ENCODE measurements at regions not wholly inside any gene's neighbourhood (a gene's known extent, or its start where the extent isn't known, plus 50 kb on each side); places are given as distances from the start of the nearest gene placed in this dataset.

DNA sequence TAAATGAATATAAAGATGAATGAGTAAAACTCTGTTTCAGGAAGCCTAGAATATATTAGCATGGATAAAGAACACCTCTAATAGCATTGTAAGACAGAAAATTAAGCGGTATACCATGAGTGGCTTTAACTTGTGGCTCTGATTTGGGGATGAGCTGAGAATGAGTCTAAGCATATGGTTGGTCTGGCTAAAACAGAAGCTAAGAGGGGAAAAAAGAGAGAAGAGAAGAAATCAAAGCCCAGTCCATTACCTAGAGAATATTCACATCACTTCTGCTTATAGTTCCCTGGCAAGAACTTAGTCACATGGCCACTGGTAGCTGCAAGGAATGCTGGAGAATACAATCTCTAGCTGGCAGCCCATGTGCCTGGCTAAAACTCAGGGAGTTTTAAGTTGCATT is 414.5 kb downstream of the PRDM5 start:
- TF ChIP-seq, protein P1, sequence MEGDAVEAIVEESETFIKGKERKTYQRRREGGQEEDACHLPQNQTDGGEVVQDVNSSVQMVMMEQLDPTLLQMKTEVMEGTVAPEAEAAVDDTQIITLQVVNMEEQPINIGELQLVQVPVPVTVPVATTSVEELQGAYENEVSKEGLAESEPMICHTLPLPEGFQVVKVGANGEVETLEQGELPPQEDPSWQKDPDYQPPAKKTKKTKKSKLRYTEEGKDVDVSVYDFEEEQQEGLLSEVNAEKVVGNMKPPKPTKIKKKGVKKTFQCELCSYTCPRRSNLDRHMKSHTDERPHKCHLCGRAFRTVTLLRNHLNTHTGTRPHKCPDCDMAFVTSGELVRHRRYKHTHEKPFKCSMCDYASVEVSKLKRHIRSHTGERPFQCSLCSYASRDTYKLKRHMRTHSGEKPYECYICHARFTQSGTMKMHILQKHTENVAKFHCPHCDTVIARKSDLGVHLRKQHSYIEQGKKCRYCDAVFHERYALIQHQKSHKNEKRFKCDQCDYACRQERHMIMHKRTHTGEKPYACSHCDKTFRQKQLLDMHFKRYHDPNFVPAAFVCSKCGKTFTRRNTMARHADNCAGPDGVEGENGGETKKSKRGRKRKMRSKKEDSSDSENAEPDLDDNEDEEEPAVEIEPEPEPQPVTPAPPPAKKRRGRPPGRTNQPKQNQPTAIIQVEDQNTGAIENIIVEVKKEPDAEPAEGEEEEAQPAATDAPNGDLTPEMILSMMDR (IDR thresholded peaks at IDR 0.05; ENCODE audit: insufficient read depth, low read length, poor library complexity, severe bottlenecking): no peak
- Histone ChIP-seq H3K4me3 (ENCODE audit: low read depth, low read length) (no peak overlapping the region), H3K27me3 (ENCODE audit: control insufficient read depth, insufficient read depth, low read length) (no peaks in the 10 kb centered on the region), H3K36me3 (ENCODE audit: control insufficient read depth, insufficient read depth, low read length) (no peaks in the 10 kb centered on the region)
- no peak for DNase-seq (ENCODE audit: low read depth)

DNA sequence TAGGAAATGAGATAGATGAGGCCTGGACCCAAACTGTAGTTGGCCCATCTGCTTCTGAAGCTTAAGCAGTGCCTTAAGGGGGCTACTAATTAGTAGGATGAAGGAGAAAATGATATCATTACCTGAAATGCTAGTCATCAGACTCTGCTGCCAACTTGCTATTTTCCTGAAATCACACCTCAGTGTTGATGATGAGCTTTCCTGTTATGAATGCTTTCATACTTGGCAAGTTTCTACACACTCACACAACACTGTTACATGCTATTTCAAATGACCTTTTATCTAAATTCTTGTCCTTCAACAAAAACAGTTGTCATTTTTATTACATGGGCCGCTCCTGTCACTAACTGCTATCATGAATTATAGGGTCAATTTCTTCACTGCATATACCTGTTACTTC is 416.0 kb downstream of the PRDM5 start:
- Histone ChIP-seq H3K27me3 (ENCODE audit: control insufficient read depth, insufficient read depth, low read length) (no peaks in the 10 kb centered on the region), H3K4me3 (ENCODE audit: low read depth, low read length) (no peak overlapping the region), H3K36me3 (ENCODE audit: control insufficient read depth, insufficient read depth, low read length) (no peaks in the 10 kb centered on the region)
- TF ChIP-seq, protein P1 (IDR thresholded peaks at IDR 0.05; ENCODE audit: insufficient read depth, low read length, poor library complexity, severe bottlenecking): no peak
- no peak for DNase-seq (ENCODE audit: low read depth)

DNA sequence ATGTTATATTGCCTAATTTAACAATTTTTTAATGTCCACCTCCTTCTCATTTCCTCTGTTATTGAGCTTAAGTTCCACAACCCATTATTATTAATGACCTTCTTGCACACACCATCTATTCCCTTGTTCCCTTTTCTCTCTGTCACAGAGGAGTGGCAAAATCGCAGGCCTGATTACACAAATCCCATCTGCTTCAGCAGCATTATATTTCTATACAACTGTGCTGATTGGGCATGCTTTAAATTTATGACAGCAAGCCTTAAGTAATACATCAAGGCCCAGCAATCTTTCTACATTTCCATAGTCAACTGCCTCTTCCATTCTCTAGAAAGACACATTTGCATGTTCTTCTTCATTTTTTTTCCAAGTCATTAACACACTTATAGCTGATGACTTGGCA is 423.8 kb downstream of the PRDM5 start:
- TF ChIP-seq, protein P1 (IDR thresholded peaks at IDR 0.05; ENCODE audit: insufficient read depth, low read length, poor library complexity, severe bottlenecking): no peak
- DNase-seq (ENCODE audit: low read depth): no peak
- Histone ChIP-seq H3K27me3 (ENCODE audit: control insufficient read depth, insufficient read depth, low read length) (no peaks in the 10 kb centered on the region), H3K36me3 (ENCODE audit: control insufficient read depth, insufficient read depth, low read length) (no peaks in the 10 kb centered on the region), H3K4me3 (ENCODE audit: low read depth, low read length) (no peak overlapping the region)

DNA sequence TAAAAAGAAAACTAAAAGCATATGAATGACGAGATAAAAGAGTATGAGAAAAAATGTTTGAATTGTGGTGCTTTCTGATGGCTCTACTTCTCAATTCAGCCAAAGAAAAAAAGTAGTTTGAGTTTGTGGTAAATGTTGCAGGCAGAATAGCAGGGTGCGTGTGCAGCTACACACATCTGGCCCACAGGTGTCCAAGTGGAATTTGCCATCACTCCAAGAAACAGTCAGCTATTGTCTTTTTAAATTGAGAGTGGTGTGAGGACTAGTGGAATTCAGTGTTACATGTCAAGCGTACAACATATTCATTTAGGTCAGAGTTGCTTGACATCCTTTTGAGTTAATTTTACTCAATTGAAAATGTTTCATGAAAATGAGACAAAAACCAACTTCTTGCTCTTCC is 424.8 kb upstream of the MAD2L1 start:
- H3K4me3 ChIP-seq (ENCODE audit: low read depth, low read length): no peak overlapping the region
- H3K27me3 ChIP-seq (ENCODE audit: control insufficient read depth, insufficient read depth, low read length): no peaks in the 10 kb centered on the region
- no peak for DNase-seq (ENCODE audit: low read depth)
- TF ChIP-seq, protein P1 (IDR thresholded peaks at IDR 0.05; ENCODE audit: insufficient read depth, low read length, poor library complexity, severe bottlenecking): no peak
- no peaks in the 10 kb centered on the region for H3K36me3 ChIP-seq (ENCODE audit: control insufficient read depth, insufficient read depth, low read length)

DNA sequence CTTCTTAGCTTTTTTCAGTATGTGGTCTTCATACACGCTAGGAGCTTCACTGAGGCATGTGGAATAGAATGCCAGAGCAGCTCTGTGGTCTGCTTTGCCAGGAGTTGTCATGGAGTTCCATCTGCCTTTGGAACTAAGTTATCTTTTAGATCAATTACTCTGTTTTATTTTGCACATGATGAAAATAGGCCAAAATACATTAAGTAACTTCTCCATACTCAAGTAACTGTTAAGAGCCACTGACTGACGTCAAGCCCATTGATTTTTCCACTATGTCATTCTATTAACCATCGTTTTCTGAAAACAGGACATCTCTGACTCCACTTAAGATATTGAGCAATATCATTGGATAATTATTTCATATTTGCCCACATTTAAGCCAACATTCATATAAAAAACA is 415.1 kb upstream of the MAD2L1 start:
- Histone ChIP-seq H3K4me3 (ENCODE audit: low read depth, low read length) (no peak overlapping the region), H3K27me3 (ENCODE audit: control insufficient read depth, insufficient read depth, low read length) (no peaks in the 10 kb centered on the region), H3K36me3 (ENCODE audit: control insufficient read depth, insufficient read depth, low read length) (no peaks in the 10 kb centered on the region)
- no peak for DNase-seq (ENCODE audit: low read depth)
- TF ChIP-seq, protein P1 (IDR thresholded peaks at IDR 0.05; ENCODE audit: insufficient read depth, low read length, poor library complexity, severe bottlenecking): no peak

DNA sequence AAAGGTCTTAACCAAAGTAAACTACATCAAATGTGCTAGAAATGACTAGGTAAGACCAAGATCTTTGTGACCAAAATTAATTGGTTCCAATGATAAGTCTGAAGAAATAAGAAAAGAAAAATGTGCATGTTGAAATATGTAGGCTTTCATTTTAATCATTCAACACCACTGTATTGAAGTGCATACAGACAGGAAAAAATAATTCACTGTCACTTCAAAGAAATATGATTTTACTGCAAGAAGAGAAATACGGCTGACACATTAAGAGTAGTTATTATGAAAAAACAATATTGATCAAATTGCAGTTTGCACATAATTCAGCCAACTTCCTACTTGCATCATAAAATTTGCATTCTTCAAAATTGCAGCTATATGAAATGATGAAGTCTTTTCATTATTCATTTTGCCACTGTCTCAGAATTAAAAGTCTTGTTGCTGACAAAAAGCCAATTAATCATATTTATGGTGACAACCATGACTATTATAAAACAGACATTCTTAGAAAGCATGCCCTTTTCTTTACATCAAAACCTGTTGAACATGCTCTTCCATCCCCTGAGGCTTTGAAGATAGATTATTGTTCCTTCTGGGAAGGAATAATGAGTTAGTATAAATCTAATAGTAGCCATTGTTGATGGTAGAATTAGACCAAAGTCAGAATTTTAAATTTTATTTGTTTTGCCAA is 405.9 kb upstream of the MAD2L1 start:
- Histone ChIP-seq H3K36me3 (ENCODE audit: control insufficient read depth, insufficient read depth, low read length) (no peaks in the 10 kb centered on the region), H3K27me3 (ENCODE audit: control insufficient read depth, insufficient read depth, low read length) (no peaks in the 10 kb centered on the region), H3K4me3 (ENCODE audit: low read depth, low read length) (no peak overlapping the region)
- no peak for DNase-seq (ENCODE audit: low read depth)
- TF ChIP-seq, protein P1 (IDR thresholded peaks at IDR 0.05; ENCODE audit: insufficient read depth, low read length, poor library complexity, severe bottlenecking): no peak

All from kidney epithelial cell (primary cell).